Smooth muscle cell (in vitro differentiated cells): ENCODE measurements at regions not wholly inside any gene's neighbourhood (a gene's known extent, or its start where the extent isn't known, plus 50 kb on each side); places are given as distances from the start of the nearest gene placed in this dataset.
A peak's percentile ranks its signal among the peaks of the same experiment; 100 is the strongest.

Source experiments
- DNase-seq: peaks from one replicate; lab custom pipeline; 2025; ENCODE audit not compliant: unreplicated experiment; lab: John Stamatoyannopoulos, UW
- H2AFZ ChIP-seq: fragments of 200-600 bp; sonication (generic); 2 replicates; pipeline ENCODE4 v1.6.0; 2016; ENCODE audit warnings: antibody characterized with exemption, low read depth, mild to moderate bottlenecking
- H3F3A ChIP-seq: fragments of 200-600 bp; sonication (generic); 2 replicates; pipeline ENCODE4 v1.6.0; 2017; ENCODE audit warnings: antibody characterized with exemption, low read depth
- H3K27ac ChIP-seq: fragments of 200-600 bp; sonication (generic); 2 replicates; pipeline ENCODE4 v1.5.1; 2016; ENCODE audit warnings: low read depth, mild to moderate bottlenecking
- H3K27me3 ChIP-seq: fragments of 200-600 bp; sonication (generic); 2 replicates; pipeline ENCODE4 v1.6.1; 2016; ENCODE audit warnings: low read depth, mild to moderate bottlenecking
- H3K36me3 ChIP-seq: fragments of 200-600 bp; sonication (generic); 2 replicates; pipeline ENCODE4 v1.5.1; 2016; ENCODE audit warnings: low read depth
- H3K4me1 ChIP-seq: fragments of 200-600 bp; sonication (generic); 2 replicates; pipeline ENCODE4 v1.5.1; 2016; ENCODE audit warnings: low read depth
- H3K4me2 ChIP-seq: fragments of 200-600 bp; sonication (generic); 2 replicates; pipeline ENCODE4 v1.6.0; 2016; ENCODE audit warnings: mild to moderate bottlenecking
- H3K4me3 ChIP-seq: fragments of 200-600 bp; sonication (generic); 2 replicates; pipeline ENCODE4 v1.5.1; 2016; ENCODE audit warnings: mild to moderate bottlenecking
- H3K79me2 ChIP-seq: fragments of 200-600 bp; sonication (generic); 2 replicates; pipeline ENCODE4 v1.6.0; 2016; ENCODE audit warnings: low read depth, mild to moderate bottlenecking
- H3K9ac ChIP-seq: fragments of 200-600 bp; sonication (generic); 2 replicates; pipeline ENCODE4 v1.6.0; 2016; ENCODE audit warnings: low read depth
- H3K9me3 ChIP-seq: fragments of 200-600 bp; sonication (generic); replicated peaks from 2 replicates; pipeline ENCODE4 v1.5.1; 2016; ENCODE audit warnings: low read depth
- H4K20me1 ChIP-seq: fragments of 200-600 bp; sonication (generic); 2 replicates; pipeline ENCODE4 v1.6.0; 2016; ENCODE audit warnings: low read depth
- CTCF ChIP-seq: fragments of 200-600 bp; sonication (generic); IDR thresholded peaks from 2 replicates; pipeline ENCODE4 v1.5.1; 2017; ENCODE audit warnings: borderline replicate concordance, mild to moderate bottlenecking, antibody characterized with exemption; ENCODE audit not compliant: insufficient read depth, poor library complexity, severe bottlenecking
- WGBS: methylation state at CpG from one replicate; pipeline ENCODE4 v1.1.7; 2016; ENCODE audit warnings: low lambda C conversion rate; 5-methylcytosine and 5-hydroxymethylcytosine counted together

- Histone ChIP-seq H3K9ac (no peak overlapping the region), H4K20me1 (no peaks in the 10 kb centered on the region), H3K4me3 (no peak overlapping the region), H3K27me3 (no peaks in the 10 kb centered on the region), H3K4me2 (peak overlapping the region; percentile 68), H3K27ac (peak overlapping the region; percentile 64), H2AFZ (no peak overlapping the region), H3K36me3 (no peaks in the 10 kb centered on the region), H3K9me3 (no peaks in the 10 kb centered on the region), H3K79me2 (no peaks in the 10 kb centered on the region), H3F3A (no peaks in the 10 kb centered on the region), H3K4me1 (peaks cover 3% of the 10 kb centered on the region)
- no peak for TF ChIP-seq CTCF
- DNase-seq, result no peak
These were observed 168.5 kb upstream of the ID4 start for GRCh38 chr6:19668710-19669109.

- no peak overlapping the region for H3K4me3 ChIP-seq
- H3K9ac ChIP-seq, result no peak overlapping the region
- no peak for DNase-seq
- no peaks in the 10 kb centered on the region for H4K20me1 ChIP-seq
- no peaks in the 10 kb centered on the region for H3K27me3 ChIP-seq
- H3K4me1 ChIP-seq, result no peaks in the 10 kb centered on the region
- peak overlapping the region; percentile 64 for H3K27ac ChIP-seq
- H2AFZ ChIP-seq, result no peak overlapping the region
- no peak for TF ChIP-seq CTCF
- no peaks in the 10 kb centered on the region for H3K9me3 ChIP-seq
- H3F3A ChIP-seq, result no peaks in the 10 kb centered on the region
- no peaks in the 10 kb centered on the region for H3K36me3 ChIP-seq
- H3K4me2 ChIP-seq, result peak overlapping the region; percentile 68
- H3K79me2 ChIP-seq, result no peaks in the 10 kb centered on the region
These were observed 168.0 kb upstream of the ID4 start for GRCh38 chr6:19669206-19669605.

GRCh38 chr6:19682859-19683258, 154.3 kb upstream of the ID4 start:
- H3K27ac ChIP-seq, result no peak overlapping the region
- H3K4me1 ChIP-seq, result no peaks in the 10 kb centered on the region
- no peaks in the 10 kb centered on the region for H4K20me1 ChIP-seq
- no peak overlapping the region for H3K4me3 ChIP-seq
- TF ChIP-seq CTCF, result no peak
- H3K79me2 ChIP-seq, result no peaks in the 10 kb centered on the region
- no peak overlapping the region for H2AFZ ChIP-seq
- H3K9me3 ChIP-seq, result no peaks in the 10 kb centered on the region
- no peaks in the 10 kb centered on the region for H3F3A ChIP-seq
- DNase-seq, result no peak
- H3K27me3 ChIP-seq, result no peaks in the 10 kb centered on the region
- no peak overlapping the region for H3K9ac ChIP-seq
- no peak overlapping the region for H3K4me2 ChIP-seq
- H3K36me3 ChIP-seq, result no peaks in the 10 kb centered on the region

- no peak overlapping the region for H3K27ac ChIP-seq
- H3K9me3 ChIP-seq, result no peaks in the 10 kb centered on the region
- H2AFZ ChIP-seq, result peak overlapping the region; percentile 100
- peaks cover 15% of the 10 kb centered on the region for H3K4me1 ChIP-seq
- H3K4me3 ChIP-seq, result no peak overlapping the region
- H3K27me3 ChIP-seq, result no peaks in the 10 kb centered on the region
- no peaks in the 10 kb centered on the region for H3K36me3 ChIP-seq
- H3K4me2 ChIP-seq, result peak overlapping the region; percentile 99
- H3K9ac ChIP-seq, result no peak overlapping the region
- no peak for DNase-seq
- no peak for TF ChIP-seq CTCF
- WGBS, result 62% methylated on average over 6 of the region's 6 CpGs
- H4K20me1 ChIP-seq, result no peaks in the 10 kb centered on the region
- H3F3A ChIP-seq, result peaks cover 7% of the 10 kb centered on the region
- H3K79me2 ChIP-seq, result no peaks in the 10 kb centered on the region
These were observed 146.7 kb upstream of the ID4 start for GRCh38 chr6:19690325-19691075.
